GM12891 (cell line): ENCODE measurements at regions not wholly inside any gene's neighbourhood (a gene's known extent, or its start where the extent isn't known, plus 50 kb on each side); places are given as distances from the start of the nearest gene placed in this dataset.

Experiments
- POLR2A ChIP-seq: IDR thresholded peaks from 2 replicates; pipeline ENCODE4 v1.6.1; 2011; ENCODE audit warnings: low read depth, low read length, control low read depth
- POLR2AphosphoS5 ChIP-seq: IDR thresholded peaks from 2 replicates; pipeline ENCODE4 v1.6.1; 2011; ENCODE audit warnings: low read depth, low read length, control low read depth
- TAF1 ChIP-seq: IDR thresholded peaks from 2 replicates; pipeline ENCODE4 v1.6.1; 2011; ENCODE audit warnings: low read depth, low read length, control low read depth

GRCh38 chr5:2653991-2654390 is 97.5 kb downstream of the IRX2 start:
- TF ChIP-seq POLR2AphosphoS5 (no peak), POLR2A (no peak), TAF1 (no peak)
